ENCODE measurements at regions not wholly inside any gene's neighbourhood (a gene's known extent, or its start where the extent isn't known, plus 50 kb on each side); places are given as distances from the start of the nearest gene placed in this dataset.
"Not testable (repeated sequence)": the region's sequence is repeated elsewhere in the genome, so short reads cannot be mapped to it uniquely, and the experiment has no call there.

- H3K4me1 ChIP-seq (ENCODE audit: control insufficient read depth, insufficient read depth, low read length): no peaks in the 10 kb centered on the region
- DNase-seq (no peak), ATAC-seq (no peak)
- intact Hi-C loops (cut with DNase I): no loop called here
- H3K27me3 ChIP-seq (ENCODE audit: control insufficient read depth, insufficient read depth): no peaks in the 10 kb centered on the region
- no peak overlapping the region for H3K27ac ChIP-seq (ENCODE audit: low read length)
- no peak overlapping the region for H3K4me3 ChIP-seq (ENCODE audit: low read length)
- H3K9me3 ChIP-seq (ENCODE audit: control insufficient read depth, low read length): no peaks in the 10 kb centered on the region
- WGBS: 80% methylated on average over 3 of the region's 3 CpGs
Measured at GRCh38 chr20:55937283-55937682, 68.0 kb downstream of the CBLN4 start.

- intact Hi-C loops (cut with DNase I): no loop called here
- Histone ChIP-seq H3K27me3 (ENCODE audit: control insufficient read depth, insufficient read depth) (no peaks in the 10 kb centered on the region), H3K9me3 (ENCODE audit: control insufficient read depth, low read length) (no peaks in the 10 kb centered on the region), H3K4me1 (ENCODE audit: control insufficient read depth, insufficient read depth, low read length) (no peaks in the 10 kb centered on the region), H3K4me3 (ENCODE audit: low read length) (no peak overlapping the region), H3K27ac (ENCODE audit: low read length) (no peak overlapping the region)
- 53% methylated on average over 2 of the region's 2 CpGs for WGBS
- DNase-seq: no peak
- ATAC-seq: no peak
Measured at GRCh38 chr20:55936209-55936595, 69.1 kb downstream of the CBLN4 start.

GRCh38 chr20:55935448-55936208 is 69.7 kb downstream of the CBLN4 start:
- DNase-seq (no peak), ATAC-seq (no peak)
- no peak overlapping the region for H3K4me3 ChIP-seq (ENCODE audit: low read length)
- no peak overlapping the region for H3K27ac ChIP-seq (ENCODE audit: low read length)
- intact Hi-C loops (cut with DNase I): no loop called here
- no peaks in the 10 kb centered on the region for H3K4me1 ChIP-seq (ENCODE audit: control insufficient read depth, insufficient read depth, low read length)
- no peaks in the 10 kb centered on the region for H3K9me3 ChIP-seq (ENCODE audit: control insufficient read depth, low read length)
- WGBS: 39% methylated on average over 3 of the region's 3 CpGs
- H3K27me3 ChIP-seq (ENCODE audit: control insufficient read depth, insufficient read depth): no peaks in the 10 kb centered on the region

GRCh38 chr20:55934146-55934545 is 71.2 kb downstream of the CBLN4 start:
- no peaks in the 10 kb centered on the region for H3K4me1 ChIP-seq (ENCODE audit: control insufficient read depth, insufficient read depth, low read length)
- no peak overlapping the region for H3K4me3 ChIP-seq (ENCODE audit: low read length)
- 85% methylated on average over 2 of the region's 2 CpGs for WGBS
- H3K27ac ChIP-seq (ENCODE audit: low read length): no peak overlapping the region
- H3K27me3 ChIP-seq (ENCODE audit: control insufficient read depth, insufficient read depth): no peaks in the 10 kb centered on the region
- H3K9me3 ChIP-seq (ENCODE audit: control insufficient read depth, low read length): no peaks in the 10 kb centered on the region
- intact Hi-C loops (cut with DNase I): no loop called here
- DNase-seq (no peak), ATAC-seq (no peak)

GRCh38 chr20:55930876-55931275 is 74.4 kb downstream of the CBLN4 start:
- H3K27me3 ChIP-seq (ENCODE audit: control insufficient read depth, insufficient read depth); ATAC-seq; H3K4me1 ChIP-seq (ENCODE audit: control insufficient read depth, insufficient read depth, low read length); H3K27ac ChIP-seq (ENCODE audit: low read length); intact Hi-C loops (cut with DNase I); H3K9me3 ChIP-seq (ENCODE audit: control insufficient read depth, low read length); H3K4me3 ChIP-seq (ENCODE audit: low read length); DNase-seq: not testable (repeated sequence)
- WGBS: 58% methylated on average over 2 of the region's 2 CpGs

- no peak overlapping the region for H3K4me3 ChIP-seq (ENCODE audit: low read length)
- no peak overlapping the region for H3K27ac ChIP-seq (ENCODE audit: low read length)
- peaks cover 3% of the 10 kb centered on the region for H3K9me3 ChIP-seq (ENCODE audit: control insufficient read depth, low read length)
- DNase-seq (no peak), ATAC-seq (no peak)
- no peaks in the 10 kb centered on the region for H3K27me3 ChIP-seq (ENCODE audit: control insufficient read depth, insufficient read depth)
- no peaks in the 10 kb centered on the region for H3K4me1 ChIP-seq (ENCODE audit: control insufficient read depth, insufficient read depth, low read length)
- WGBS: 57% methylated on average over 3 of the region's 3 CpGs
- intact Hi-C loops (cut with DNase I): no loop called here
Measured at GRCh38 chr20:55928266-55928665, 77.1 kb downstream of the CBLN4 start.

GRCh38 chr20:55919956-55920355 is 85.4 kb downstream of the CBLN4 start:
- H3K4me1 ChIP-seq (ENCODE audit: control insufficient read depth, insufficient read depth, low read length): no peaks in the 10 kb centered on the region
- ATAC-seq: no peak
- peaks cover 3% of the 10 kb centered on the region for H3K9me3 ChIP-seq (ENCODE audit: control insufficient read depth, low read length)
- H3K27me3 ChIP-seq (ENCODE audit: control insufficient read depth, insufficient read depth): no peaks in the 10 kb centered on the region
- no peak overlapping the region for H3K27ac ChIP-seq (ENCODE audit: low read length)
- no peak overlapping the region for H3K4me3 ChIP-seq (ENCODE audit: low read length)
- DNase-seq: no peak
- intact Hi-C loops (cut with DNase I): no loop called here

- no peak for DNase-seq
- Histone ChIP-seq H3K27me3 (ENCODE audit: control insufficient read depth, insufficient read depth) (no peaks in the 10 kb centered on the region), H3K27ac (ENCODE audit: low read length) (no peak overlapping the region), H3K9me3 (ENCODE audit: control insufficient read depth, low read length) (no peaks in the 10 kb centered on the region), H3K4me3 (ENCODE audit: low read length) (no peak overlapping the region), H3K4me1 (ENCODE audit: control insufficient read depth, insufficient read depth, low read length) (no peaks in the 10 kb centered on the region)
- 28% methylated on average over 1 of the region's 1 CpG for WGBS
- no peak for ATAC-seq
- intact Hi-C loops (cut with DNase I): no loop called here
Measured at GRCh38 chr20:55919319-55919718, 86.0 kb downstream of the CBLN4 start.

GRCh38 chr20:55918471-55918870 is 86.8 kb downstream of the CBLN4 start:
- Histone ChIP-seq H3K4me1 (ENCODE audit: control insufficient read depth, insufficient read depth, low read length) (no peaks in the 10 kb centered on the region), H3K9me3 (ENCODE audit: control insufficient read depth, low read length) (no peaks in the 10 kb centered on the region), H3K27me3 (ENCODE audit: control insufficient read depth, insufficient read depth) (no peaks in the 10 kb centered on the region), H3K27ac (ENCODE audit: low read length) (no peak overlapping the region), H3K4me3 (ENCODE audit: low read length) (no peak overlapping the region)
- 76% methylated on average over 2 of the region's 2 CpGs for WGBS
- intact Hi-C loops (cut with DNase I): no loop called here
- DNase-seq (no peak), ATAC-seq (no peak)

- DNase-seq (no peak), ATAC-seq (no peak)
- intact Hi-C loops (cut with DNase I): no loop called here
Measured at GRCh38 chr20:55893031-55893430, 112.3 kb downstream of the CBLN4 start.

GRCh38 chr20:55888685-55889084 is 116.6 kb downstream of the CBLN4 start:
- Histone ChIP-seq H3K27ac (ENCODE audit: low read length) (no peak overlapping the region), H3K4me1 (ENCODE audit: control insufficient read depth, insufficient read depth, low read length) (no peaks in the 10 kb centered on the region), H3K9me3 (ENCODE audit: control insufficient read depth, low read length) (no peaks in the 10 kb centered on the region), H3K4me3 (ENCODE audit: low read length) (no peak overlapping the region), H3K27me3 (ENCODE audit: control insufficient read depth, insufficient read depth) (no peaks in the 10 kb centered on the region)
- intact Hi-C loops (cut with DNase I): no loop called here
- 69% methylated on average over 5 of the region's 5 CpGs for WGBS
- no peak for DNase-seq
- no peak for ATAC-seq

More at GRCh38 chr20:55893031-55893430, 112.3 kb downstream of the CBLN4 start:
- Histone ChIP-seq H3K27ac (ENCODE audit: low read length) (no peak overlapping the region), H3K27me3 (ENCODE audit: control insufficient read depth, insufficient read depth) (no peaks in the 10 kb centered on the region), H3K4me1 (ENCODE audit: control insufficient read depth, insufficient read depth, low read length) (no peaks in the 10 kb centered on the region), H3K4me3 (ENCODE audit: low read length) (no peak overlapping the region), H3K9me3 (ENCODE audit: control insufficient read depth, low read length) (no peaks in the 10 kb centered on the region)

- intact Hi-C loops (cut with DNase I): no loop called here
- no peak overlapping the region for H3K27ac ChIP-seq (ENCODE audit: low read length)
- ATAC-seq (no peak), DNase-seq (no peak)
- H3K9me3 ChIP-seq (ENCODE audit: control insufficient read depth, low read length): no peaks in the 10 kb centered on the region
- H3K27me3 ChIP-seq (ENCODE audit: control insufficient read depth, insufficient read depth): no peaks in the 10 kb centered on the region
- no peak overlapping the region for H3K4me3 ChIP-seq (ENCODE audit: low read length)
- H3K4me1 ChIP-seq (ENCODE audit: control insufficient read depth, insufficient read depth, low read length): no peaks in the 10 kb centered on the region
- WGBS: 61% methylated on average over 3 of the region's 3 CpGs
Measured at GRCh38 chr20:55882910-55883309, 122.4 kb downstream of the CBLN4 start.

Data from right cardiac atrium (tissue), 5 donors.